ENCODE measurements at regions not wholly inside any gene's neighbourhood (a gene's known extent, or its start where the extent isn't known, plus 50 kb on each side); places are given as distances from the start of the nearest gene placed in this dataset.

GRCh38 chr13:31955101-31955500 lies 76.5 kb upstream of the FRY start:
- no peak overlapping the region for H3K4me3 ChIP-seq (ENCODE audit: low read length)
- H3K9me2 ChIP-seq (replicated peaks; ENCODE audit: control insufficient read depth, low read length): no peaks in the 10 kb centered on the region
- no peak overlapping the region for H3K4me2 ChIP-seq (ENCODE audit: low read length)
- no peaks in the 10 kb centered on the region for H3K9me3 ChIP-seq (ENCODE audit: control insufficient read depth, insufficient read depth, low read length)
- H3K27me3 ChIP-seq (ENCODE audit: control insufficient read depth, low read length): no peaks in the 10 kb centered on the region
- peaks cover 12% of the 10 kb centered on the region for H3K4me1 ChIP-seq (ENCODE audit: control insufficient read depth, low read length)
- no peaks in the 10 kb centered on the region for H3K79me2 ChIP-seq (ENCODE audit: control insufficient read depth, low read length)
- H3K36me3 ChIP-seq (ENCODE audit: control insufficient read depth, low read length): no peaks in the 10 kb centered on the region
- TF ChIP-seq EZH2phosphoT487 (IDR thresholded peaks at IDR 0.05; ENCODE audit: borderline replicate concordance, low read length): no peak
- no peak for TF ChIP-seq CTCF (IDR thresholded peaks at IDR 0.05; ENCODE audit: low read depth, low read length, poor library complexity, severe bottlenecking)
- no peaks in the 10 kb centered on the region for H3F3A ChIP-seq (ENCODE audit: control insufficient read depth, insufficient read depth)
- H3K27ac ChIP-seq (ENCODE audit: low read depth, low read length): no peak overlapping the region
- no peaks in the 10 kb centered on the region for H4K20me1 ChIP-seq (ENCODE audit: control insufficient read depth, insufficient read depth, low read depth, low read length)

GRCh38 chr13:31955741-31956140 lies 75.8 kb upstream of the FRY start:
- H3K27me3 ChIP-seq (ENCODE audit: control insufficient read depth, low read length): no peaks in the 10 kb centered on the region
- no peak overlapping the region for H3K4me2 ChIP-seq (ENCODE audit: low read length)
- no peaks in the 10 kb centered on the region for H3K79me2 ChIP-seq (ENCODE audit: control insufficient read depth, low read length)
- H3K4me1 ChIP-seq (ENCODE audit: control insufficient read depth, low read length): peaks cover 8% of the 10 kb centered on the region
- H3F3A ChIP-seq (ENCODE audit: control insufficient read depth, insufficient read depth): no peaks in the 10 kb centered on the region
- no peaks in the 10 kb centered on the region for H4K20me1 ChIP-seq (ENCODE audit: control insufficient read depth, insufficient read depth, low read depth, low read length)
- H3K4me3 ChIP-seq (ENCODE audit: low read length): no peak overlapping the region
- H3K9me2 ChIP-seq (replicated peaks; ENCODE audit: control insufficient read depth, low read length): no peaks in the 10 kb centered on the region
- no peak for TF ChIP-seq CTCF (IDR thresholded peaks at IDR 0.05; ENCODE audit: low read depth, low read length, poor library complexity, severe bottlenecking)
- no peak for TF ChIP-seq EZH2phosphoT487 (IDR thresholded peaks at IDR 0.05; ENCODE audit: borderline replicate concordance, low read length)
- no peak overlapping the region for H3K27ac ChIP-seq (ENCODE audit: low read depth, low read length)
- no peaks in the 10 kb centered on the region for H3K9me3 ChIP-seq (ENCODE audit: control insufficient read depth, insufficient read depth, low read length)
- H3K36me3 ChIP-seq (ENCODE audit: control insufficient read depth, low read length): no peaks in the 10 kb centered on the region

- Histone ChIP-seq H3K4me2 (ENCODE audit: low read length) (no peak overlapping the region), H3K79me2 (ENCODE audit: control insufficient read depth, low read length) (no peaks in the 10 kb centered on the region)
Observed at GRCh38 chr13:31956980-31957644, 74.5 kb upstream of the FRY start.

More at GRCh38 chr13:31956980-31957644, 74.5 kb upstream of the FRY start:
- TF ChIP-seq EZH2phosphoT487 (IDR thresholded peaks at IDR 0.05; ENCODE audit: borderline replicate concordance, low read length): no peak
- TF ChIP-seq CTCF (IDR thresholded peaks at IDR 0.05; ENCODE audit: low read depth, low read length, poor library complexity, severe bottlenecking): no peak
- no peaks in the 10 kb centered on the region for H3K9me3 ChIP-seq (ENCODE audit: control insufficient read depth, insufficient read depth, low read length)
- H3K4me3 ChIP-seq (ENCODE audit: low read length): no peak overlapping the region
- no peaks in the 10 kb centered on the region for H4K20me1 ChIP-seq (ENCODE audit: control insufficient read depth, insufficient read depth, low read depth, low read length)
- no peaks in the 10 kb centered on the region for H3K36me3 ChIP-seq (ENCODE audit: control insufficient read depth, low read length)
- H3K4me1 ChIP-seq (ENCODE audit: control insufficient read depth, low read length): no peaks in the 10 kb centered on the region
- no peaks in the 10 kb centered on the region for H3F3A ChIP-seq (ENCODE audit: control insufficient read depth, insufficient read depth)
- no peaks in the 10 kb centered on the region for H3K27me3 ChIP-seq (ENCODE audit: control insufficient read depth, low read length)
- H3K27ac ChIP-seq (ENCODE audit: low read depth, low read length): no peak overlapping the region
- H3K9me2 ChIP-seq (replicated peaks; ENCODE audit: control insufficient read depth, low read length): no peaks in the 10 kb centered on the region

Measured in DOHH2 (cell line).